HG03469 (cell line): ENCODE measurements at regions not wholly inside any gene's neighbourhood (a gene's known extent, or its start where the extent isn't known, plus 50 kb on each side); places are given as distances from the start of the nearest gene placed in this dataset.
"Not testable (repeated sequence)": the region's sequence is repeated elsewhere in the genome, so short reads cannot be mapped to it uniquely, and the experiment has no call there.

Experiments used
- ATAC-seq: cut with Tn5 transposase; IDR thresholded peaks from one replicate; pipeline ENCODE4 v1.9.1; 2021; ENCODE audit warnings: mild to moderate bottlenecking, moderate library complexity, moderate number of reproducible peaks; ENCODE audit not compliant: unreplicated experiment

DNA sequence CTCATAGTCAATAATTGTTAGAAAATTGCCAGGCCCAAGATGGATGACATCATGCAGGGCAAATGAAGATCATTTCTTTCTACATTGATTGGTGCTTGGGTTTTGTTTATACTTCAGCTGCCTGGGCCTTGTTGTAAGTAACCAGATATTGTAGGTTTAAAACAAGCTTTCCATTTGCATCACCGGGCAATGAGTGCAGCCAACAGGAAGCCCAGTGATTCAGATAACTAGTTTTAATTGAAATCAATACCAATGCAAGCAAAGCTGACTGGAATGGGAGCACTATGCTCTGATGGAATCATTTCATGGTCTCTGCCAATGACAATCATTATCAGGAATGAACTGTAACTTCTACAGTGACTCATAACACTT lies 279.3 kb downstream of the DUSP6 start:
- ATAC-seq = no peak

DNA sequence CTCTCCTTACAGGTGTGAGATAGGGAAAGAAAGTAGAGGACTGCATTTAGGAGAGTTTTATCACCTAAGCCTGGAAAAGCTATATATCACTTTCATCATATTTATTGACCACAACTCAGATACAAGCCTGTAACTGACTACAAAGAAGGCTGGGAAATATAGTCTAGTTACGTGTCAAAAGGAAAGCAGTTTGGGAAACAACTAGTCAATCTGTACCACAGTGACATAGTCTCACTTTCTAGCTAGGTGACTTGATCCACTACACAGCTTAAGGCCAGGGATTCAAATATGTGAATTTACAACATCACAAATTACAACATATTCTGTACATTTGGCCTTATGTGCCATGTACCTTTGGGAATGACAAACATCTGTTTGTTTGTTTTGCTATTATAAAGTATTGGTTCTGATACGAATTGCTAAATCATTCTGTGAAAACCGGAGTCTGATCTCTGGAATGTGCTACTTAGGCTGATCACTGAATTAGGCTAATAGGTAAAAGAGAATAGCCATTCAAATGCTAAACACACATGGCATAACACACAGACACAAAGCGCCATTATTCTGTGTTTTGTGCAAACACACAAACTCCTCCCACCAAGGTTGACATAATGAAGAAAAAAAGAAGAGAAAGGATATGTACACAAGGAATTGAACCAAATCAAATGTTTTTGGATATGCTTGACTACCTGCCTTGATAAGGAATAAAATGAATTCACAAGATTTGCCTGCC lies 279.8 kb downstream of the DUSP6 start:
- ATAC-seq = no peak

- ATAC-seq = no peak
These were observed 281.7 kb downstream of the DUSP6 start for GRCh38 chr12:89070603-89071002.

GRCh38 chr12:89069431-89069830 lies 282.9 kb downstream of the DUSP6 start:
- ATAC-seq = no peak

DNA sequence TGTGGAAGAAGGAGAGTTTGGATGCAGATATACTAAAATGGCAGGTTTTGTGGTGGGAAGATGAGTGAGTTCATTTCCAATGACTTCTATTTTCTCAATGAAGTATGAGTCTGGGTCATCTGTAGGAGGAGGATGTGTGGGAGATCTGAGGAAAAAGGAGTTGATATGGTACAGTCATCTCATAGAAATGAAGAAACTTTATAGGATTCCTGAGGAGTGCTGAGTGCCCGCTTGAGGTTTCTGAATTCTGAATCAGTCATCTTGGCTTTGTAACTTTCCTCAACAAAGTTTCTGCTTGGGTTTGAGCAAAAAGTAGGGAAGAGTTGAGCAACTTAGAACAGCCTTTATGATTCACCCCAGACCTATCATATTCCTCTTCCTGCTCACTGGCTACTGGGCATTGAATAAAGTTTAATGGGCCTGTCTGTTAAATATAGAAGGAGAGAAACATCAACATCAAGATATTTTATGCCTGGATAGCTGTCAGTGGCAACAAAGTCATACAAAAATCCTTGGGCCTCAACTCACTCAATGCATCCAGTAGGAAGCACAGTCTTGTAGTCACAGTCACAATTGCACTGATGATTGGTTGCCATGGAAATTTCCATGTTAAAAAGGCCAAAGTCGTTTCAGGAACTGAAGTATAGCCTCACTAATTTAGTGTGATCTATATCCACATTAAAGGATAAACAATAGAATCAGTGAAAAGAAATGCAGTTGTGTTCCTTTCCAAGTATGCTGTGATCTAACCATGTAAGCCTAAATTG lies 284.7 kb downstream of the DUSP6 start:
- no peak for ATAC-seq

- no peak for ATAC-seq
These were observed 287.5 kb downstream of the DUSP6 start for GRCh38 chr12:89064780-89065179.

DNA sequence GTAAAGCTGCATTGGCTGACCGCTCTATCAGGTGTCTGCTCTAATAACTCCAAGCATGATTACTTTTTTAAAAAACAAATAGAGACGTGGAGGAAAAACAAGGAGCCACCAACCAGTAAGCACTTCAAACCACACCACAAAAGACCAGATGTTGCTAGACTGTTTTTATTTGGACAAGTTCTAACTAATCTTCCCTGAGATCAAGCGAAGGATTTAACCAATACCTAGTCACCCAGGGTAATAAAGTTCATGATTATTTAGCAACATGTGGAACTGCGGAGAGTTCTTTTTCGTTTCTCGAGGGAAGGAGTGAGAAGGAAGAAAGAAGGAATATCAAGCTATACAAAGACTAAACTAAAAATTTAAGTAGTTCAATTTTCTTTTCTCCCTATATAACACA lies 288.1 kb downstream of the DUSP6 start:
- ATAC-seq = no peak

DNA sequence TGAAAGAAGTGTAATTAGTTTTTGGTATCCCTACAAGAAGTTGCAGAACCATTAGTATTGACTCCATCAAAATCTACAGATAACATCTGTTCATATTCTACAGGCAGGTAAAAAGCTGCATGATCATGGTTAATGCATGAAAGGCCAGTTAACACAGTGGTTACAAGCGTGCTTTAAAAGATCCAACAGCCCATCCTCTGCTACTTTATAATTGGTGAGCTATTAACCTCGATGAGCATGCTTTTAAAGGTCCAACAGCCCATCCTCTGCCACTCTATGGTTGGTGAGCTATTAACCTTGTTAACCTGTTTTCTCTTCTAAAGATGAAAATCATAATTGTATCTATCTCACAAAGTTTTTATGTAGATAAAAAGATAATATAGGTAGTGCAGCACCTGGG lies 289.3 kb downstream of the DUSP6 start:
- ATAC-seq = no peak

DNA sequence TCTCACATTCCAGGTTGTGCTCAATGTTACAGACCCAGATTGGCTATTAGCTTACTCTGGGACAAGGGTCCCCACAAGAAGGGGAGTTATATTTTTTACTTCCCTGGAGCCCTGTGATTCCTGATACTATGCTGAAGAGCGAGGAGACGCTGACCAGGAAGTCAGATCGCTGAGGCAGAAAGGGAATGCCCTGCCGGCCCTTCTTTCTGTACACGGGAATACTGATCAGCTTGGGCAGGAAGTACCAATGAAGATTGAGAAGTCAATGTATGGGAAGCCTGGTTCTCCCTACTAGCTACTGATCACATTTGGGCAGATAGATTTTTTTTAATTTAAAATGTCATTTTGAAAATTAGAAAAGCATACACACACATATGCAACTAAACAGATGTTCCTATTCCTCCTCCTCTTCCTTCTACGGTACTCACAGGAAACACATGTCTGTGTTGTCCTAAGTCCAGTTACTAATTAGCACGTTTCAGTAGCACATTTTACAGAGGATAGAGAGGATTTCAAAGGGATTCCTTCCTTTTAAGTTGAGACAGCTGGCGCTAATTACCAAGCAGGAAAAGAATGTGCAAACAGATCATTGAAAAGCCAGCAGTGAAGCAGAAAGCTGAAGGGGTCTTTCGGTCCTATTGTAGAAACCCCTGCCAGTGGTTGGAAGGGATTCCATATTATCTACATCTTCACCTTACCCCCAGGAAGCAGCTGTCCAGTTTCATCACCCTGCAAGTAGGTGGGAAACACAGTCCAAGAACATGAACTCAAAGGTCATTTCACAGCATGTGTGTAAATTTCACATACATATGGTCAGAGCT lies 292.4 kb downstream of the DUSP6 start:
- no peak for ATAC-seq

DNA sequence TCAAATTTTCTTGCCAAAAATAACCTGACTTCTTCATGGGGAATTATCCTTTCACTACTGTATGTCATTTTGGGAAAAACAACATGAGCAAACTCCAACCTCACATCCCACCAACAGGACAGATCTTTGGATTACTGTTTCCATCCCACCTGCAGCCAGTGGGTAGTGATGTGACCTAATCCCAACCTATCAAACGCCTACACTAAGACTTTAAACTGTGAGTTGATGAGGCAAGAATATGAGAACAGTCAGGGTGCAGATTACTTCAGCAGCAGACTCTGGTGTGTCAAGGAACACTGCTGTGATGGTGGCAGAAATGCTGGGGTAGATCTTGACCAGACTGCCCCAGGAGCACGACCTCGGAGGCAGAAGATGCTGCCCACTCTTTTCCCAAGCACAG lies 293.2 kb downstream of the DUSP6 start:
- ATAC-seq = no peak

- no peak for ATAC-seq
These were observed 293.9 kb downstream of the DUSP6 start for GRCh38 chr12:89058402-89058801.

- ATAC-seq = not testable (repeated sequence)
These were observed 298.5 kb downstream of the DUSP6 start for GRCh38 chr12:89053817-89054216.

- ATAC-seq = peak; percentile 74
These were observed 301.1 kb downstream of the DUSP6 start for GRCh38 chr12:89051065-89051677.

DNA sequence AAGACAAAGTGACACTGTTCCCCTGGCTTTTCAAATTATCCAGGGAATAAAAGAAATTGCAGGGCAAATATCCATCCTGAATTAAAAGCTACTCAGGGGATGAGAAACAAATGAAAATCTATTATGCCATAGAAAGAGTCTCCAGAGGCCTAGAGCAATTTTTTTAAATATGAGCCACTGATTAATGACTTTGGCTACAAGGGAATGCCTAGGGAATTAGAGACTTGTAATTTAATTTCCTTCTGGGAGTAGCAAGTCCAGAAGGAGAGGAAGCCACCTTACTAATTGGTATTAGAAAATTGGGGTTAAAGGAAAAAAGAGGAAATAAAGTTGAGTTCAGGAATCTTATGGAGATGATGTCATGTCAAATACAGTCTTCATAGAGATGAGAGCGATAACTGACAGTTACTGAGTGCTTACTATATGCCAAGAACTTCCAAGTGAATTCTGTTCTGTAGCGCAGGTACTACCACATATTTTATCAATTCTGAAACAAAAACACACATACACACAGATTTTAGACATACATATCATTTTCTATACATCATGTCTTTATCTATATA lies 304.4 kb downstream of the DUSP6 start:
- no peak for ATAC-seq

DNA sequence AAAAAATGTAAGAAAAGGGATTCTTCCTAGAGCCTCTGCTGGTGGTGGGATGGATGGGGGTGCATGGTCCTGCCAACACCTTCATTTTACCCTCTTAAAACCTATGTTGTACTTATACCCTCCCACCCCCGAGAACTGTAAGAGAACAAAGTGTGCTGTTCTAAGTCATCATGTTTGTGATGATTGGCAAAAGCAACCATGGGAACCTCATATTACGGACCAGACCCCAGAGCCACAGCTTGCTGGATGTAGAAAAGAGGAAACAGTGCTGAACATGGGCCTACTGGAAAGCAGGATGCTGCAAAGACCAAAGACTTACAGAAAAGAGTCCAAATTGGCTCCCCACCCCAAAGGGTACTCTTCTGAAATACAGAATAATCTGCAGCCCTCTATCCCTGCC lies 311.2 kb downstream of the DUSP6 start:
- ATAC-seq = no peak

- peak; percentile 98 for ATAC-seq
These were observed 311.9 kb downstream of the DUSP6 start for GRCh38 chr12:89040146-89040964.

DNA sequence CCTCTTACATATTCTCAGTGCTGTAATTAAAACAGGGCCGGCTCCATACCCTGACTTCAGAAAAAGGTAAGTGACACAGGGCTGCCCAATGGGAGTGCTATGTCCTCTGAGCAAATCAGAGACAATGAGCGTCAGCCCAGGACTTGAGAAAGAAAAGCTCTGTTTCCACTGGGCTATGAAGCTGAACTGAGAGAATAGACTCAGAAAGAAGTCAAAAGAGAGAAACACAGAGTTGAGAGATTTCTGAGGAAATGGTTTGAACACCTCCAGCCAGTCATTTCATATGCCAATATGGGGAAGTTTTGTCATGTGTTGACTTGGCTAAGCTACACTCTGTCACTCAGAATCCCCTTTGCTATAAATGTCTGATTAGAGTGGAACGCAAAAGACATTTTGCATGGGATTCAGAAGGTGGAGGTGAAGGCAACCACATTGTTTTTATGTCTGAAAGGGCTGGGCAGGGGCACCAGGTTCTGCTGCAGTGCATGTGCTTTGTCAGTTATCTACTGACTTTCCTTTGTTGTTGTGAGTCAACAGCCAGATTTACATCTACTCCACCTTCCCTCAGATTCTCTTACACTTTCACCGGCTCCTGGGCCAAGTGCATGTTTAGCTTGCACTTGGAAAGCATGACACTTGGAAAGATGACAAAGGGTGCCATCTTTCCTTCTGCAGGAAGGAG lies 313.3 kb downstream of the DUSP6 start:
- ATAC-seq = peak; percentile 34

DNA sequence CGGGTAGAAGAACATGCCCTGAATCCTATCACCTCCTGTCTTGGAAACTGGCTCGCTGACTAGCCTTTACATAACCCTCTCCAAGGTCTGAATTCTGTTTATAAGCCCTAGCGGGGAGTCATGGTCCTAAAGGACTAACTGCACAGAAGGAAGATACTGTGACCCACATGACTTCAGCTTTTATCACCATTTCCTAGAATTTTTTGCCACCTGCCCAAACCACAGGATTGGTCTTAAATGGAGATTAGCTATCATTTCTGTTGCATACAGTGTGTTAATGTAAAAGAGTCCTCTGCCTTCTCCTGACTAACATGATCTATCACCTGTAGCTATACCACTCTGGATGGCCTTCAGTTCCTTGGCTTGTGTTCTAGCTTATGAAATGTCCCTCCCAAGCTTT lies 319.2 kb downstream of the DUSP6 start:
- ATAC-seq = no peak

DNA sequence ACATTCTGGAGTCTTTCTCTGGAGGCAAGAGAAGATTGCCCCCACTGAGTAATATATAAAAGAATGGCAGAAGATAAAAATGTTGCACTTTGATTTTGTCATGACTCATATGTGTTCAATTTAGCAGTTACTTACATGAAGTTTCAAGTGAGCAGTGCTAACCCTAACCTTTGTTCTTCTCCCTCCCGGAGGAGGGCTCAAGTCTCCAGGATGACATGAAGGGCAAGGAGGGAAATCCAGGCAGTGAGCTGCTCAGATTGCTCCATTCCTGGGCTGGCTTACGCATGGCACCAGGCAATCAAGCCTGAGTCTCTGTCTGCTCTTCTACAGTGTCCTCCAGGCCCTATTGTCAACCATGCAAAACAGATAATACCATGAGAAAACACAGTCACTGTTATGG lies 322.3 kb downstream of the DUSP6 start:
- ATAC-seq = no peak
